GM19395 (cell line): ENCODE measurements at regions not wholly inside any gene's neighbourhood (a gene's known extent, or its start where the extent isn't known, plus 50 kb on each side); places are given as distances from the start of the nearest gene placed in this dataset.

Experiments
- ATAC-seq: cut with Tn5 transposase; IDR thresholded peaks from one replicate; pipeline ENCODE4 v1.9.1; 2021; ENCODE audit warnings: mild to moderate bottlenecking, moderate library complexity; ENCODE audit not compliant: unreplicated experiment

- ATAC-seq = no peak
Measured at GRCh38 chr1:229991104-229991513, 75.9 kb upstream of the GALNT2 start.

GRCh38 chr1:229991724-229992333 is 75.2 kb upstream of the GALNT2 start:
- no peak for ATAC-seq

GRCh38 chr1:229993060-229993459 is 74.0 kb upstream of the GALNT2 start:
- no peak for ATAC-seq

- no peak for ATAC-seq
Measured at GRCh38 chr1:229993894-229994293, 73.1 kb upstream of the GALNT2 start.

GRCh38 chr1:229999004-229999670 is 67.9 kb upstream of the GALNT2 start:
- ATAC-seq = no peak

GRCh38 chr1:230000493-230001184 is 66.4 kb upstream of the GALNT2 start:
- ATAC-seq = no peak

GRCh38 chr1:230002164-230002803 is 64.8 kb upstream of the GALNT2 start:
- ATAC-seq = no peak

GRCh38 chr1:230003409-230003808 is 63.6 kb upstream of the GALNT2 start:
- ATAC-seq = no peak

GRCh38 chr1:230005040-230005439 is 62.0 kb upstream of the GALNT2 start:
- ATAC-seq = no peak

- ATAC-seq = no peak
Measured at GRCh38 chr1:230008721-230009120, 58.3 kb upstream of the GALNT2 start.

GRCh38 chr1:230009611-230010313 is 57.3 kb upstream of the GALNT2 start:
- no peak for ATAC-seq

GRCh38 chr1:230010603-230011332 is 56.3 kb upstream of the GALNT2 start:
- no peak for ATAC-seq

- ATAC-seq = no peak
Measured at GRCh38 chr1:230011333-230012092, 55.5 kb upstream of the GALNT2 start.

GRCh38 chr1:230012093-230012393 is 55.0 kb upstream of the GALNT2 start:
- no peak for ATAC-seq

- ATAC-seq = no peak
Measured at GRCh38 chr1:230012741-230013140, 54.3 kb upstream of the GALNT2 start.

GRCh38 chr1:230016159-230016558 is 50.9 kb upstream of the GALNT2 start:
- ATAC-seq = no peak
